Adrenal gland (tissue), 9 donors: ENCODE measurements at regions not wholly inside any gene's neighbourhood (a gene's known extent, or its start where the extent isn't known, plus 50 kb on each side); places are given as distances from the start of the nearest gene placed in this dataset.
"Not testable (repeated sequence)": the region's sequence is repeated elsewhere in the genome, so short reads cannot be mapped to it uniquely, and the experiment has no call there.

Experiments
- DNase-seq, 7 donors: peaks; one replicate each; pipeline ENCODE4 v3.0.0-alpha.2; 2019 to 2020
- H3K27ac ChIP-seq, 5 donors: fragments of 200-600 bp; sonication (generic) in 4 of 5; 1 replicate in 3 of 5; 2 replicates in 2 of 5; pipeline versions ENCODE4 v1.5.1 to v1.8.0; 2016 to 2020; ENCODE audit warnings: mild to moderate bottlenecking in 1 of 5
- H3K27me3 ChIP-seq: fragments of 200-600 bp; 2 replicates; pipeline ENCODE4 v1.8.0; 2021
- H3K36me3 ChIP-seq, 2 donors: fragments of 200-600 bp; replicated peaks in 1 of 2; 1 replicate in 1 of 2; 2 replicates in 1 of 2; pipeline versions ENCODE4 v1.5.1 to v1.8.0; 2018 to 2022
- H3K4me1 ChIP-seq, 2 donors: fragments of 200-600 bp; replicated peaks in 1 of 2; 1 replicate in 1 of 2; 2 replicates in 1 of 2; pipeline versions ENCODE4 v1.5.1 to v1.8.0; 2018 to 2021
- H3K4me3 ChIP-seq, 4 donors: fragments of 200-600 bp; sonication (generic) in 3 of 4; one replicate each; pipeline ENCODE4 v1.5.1; 2016 to 2018
- H3K9me3 ChIP-seq, 3 donors: fragments of 200-600 bp; sonication (generic) in 1 of 3; replicated peaks in 1 of 3; 1 replicate in 2 of 3; 2 replicates in 1 of 3; pipeline versions ENCODE4 v1.5.1 to v1.8.0; 2016 to 2021
- CTCF ChIP-seq, 6 experiments: fragments of 450-650 bp in 4 of 6; fragments of 200-600 bp in 2 of 6; sonication (generic) in 1 of 6; IDR thresholded peaks; 1 replicate in 5 of 6; 2 replicates in 1 of 6; pipeline versions ENCODE4 v1.5.1 to v1.8.0; 2016 to 2021; ENCODE audit warnings: antibody characterized with exemption in 6 of 6, mild to moderate bottlenecking in 2 of 6, moderate library complexity in 1 of 6
- POLR2A ChIP-seq, 2 donors: fragments of 450-650 bp; IDR thresholded peaks; one replicate each; pipeline ENCODE4 v1.6.1; 2017; ENCODE audit warnings: antibody characterized with exemption in 2 of 2, mild to moderate bottlenecking in 2 of 2, moderate library complexity in 1 of 2
- WGBS, 4 donors: extraction: QIAGEN DNeasy Blood & Tissue Kit in 2 of 4; methylation state at CpG; one replicate each; pipeline versions ENCODE4 v1.1.5 to v1.1.7; 2013 to 2017; 5-methylcytosine and 5-hydroxymethylcytosine counted together
- intact Hi-C, 2 donors: fragments of 100-400 bp; cut with DNase I; formaldehyde crosslinking; loops; one replicate each; pipeline versions ENCODE4 v1.14.1 to v1.15.0; 2022 to 2023
- donor health status: healthy with polysubstance abuse.
- donor health status: Bipolar disorder and iron deficiency.
- donor health status: DM: yes; HTN: yes; CAD: no.
- donor health status: DM: no; HTN: no; CAD: no.
- donor health status: DM: no; HTN: no; CAD: no.

- no peaks in the 10 kb centered on the region for H3K4me1 ChIP-seq
- no peak for TF ChIP-seq CTCF (IDR thresholded peaks at IDR 0.05)
- no peak for TF ChIP-seq POLR2A (IDR thresholded peaks at IDR 0.05)
- 24 to 33% (median 32%) methylated on average over 4 of the region's 4 CpGs for WGBS, 4 donors
- no peak overlapping the region for H3K4me3 ChIP-seq
- intact Hi-C loops: no loop called here
- DNase-seq: no peak
- no peaks in the 10 kb centered on the region for H3K27me3 ChIP-seq
- no peaks in the 10 kb centered on the region for H3K36me3 ChIP-seq
- H3K9me3 ChIP-seq: no peaks in the 10 kb centered on the region
- no peak overlapping the region for H3K27ac ChIP-seq
Measured at GRCh38 chr1:220451532-220451931, 76.4 kb upstream of the MARK1 start.

GRCh38 chr1:220450927-220451326 is 77.0 kb upstream of the MARK1 start:
- no peak overlapping the region for H3K4me3 ChIP-seq
- H3K27ac ChIP-seq: no peak overlapping the region
- H3K9me3 ChIP-seq: no peaks in the 10 kb centered on the region
- H3K4me1 ChIP-seq: no peaks in the 10 kb centered on the region
- H3K36me3 ChIP-seq: no peaks in the 10 kb centered on the region
- 81 to 96% (median 89%) methylated on average over 2 of the region's 2 CpGs for WGBS, 4 donors
- no peak for TF ChIP-seq CTCF (IDR thresholded peaks at IDR 0.05)
- no peak for TF ChIP-seq POLR2A (IDR thresholded peaks at IDR 0.05)
- DNase-seq: no peak
- no peaks in the 10 kb centered on the region for H3K27me3 ChIP-seq
- intact Hi-C loops: no loop called here

DNA sequence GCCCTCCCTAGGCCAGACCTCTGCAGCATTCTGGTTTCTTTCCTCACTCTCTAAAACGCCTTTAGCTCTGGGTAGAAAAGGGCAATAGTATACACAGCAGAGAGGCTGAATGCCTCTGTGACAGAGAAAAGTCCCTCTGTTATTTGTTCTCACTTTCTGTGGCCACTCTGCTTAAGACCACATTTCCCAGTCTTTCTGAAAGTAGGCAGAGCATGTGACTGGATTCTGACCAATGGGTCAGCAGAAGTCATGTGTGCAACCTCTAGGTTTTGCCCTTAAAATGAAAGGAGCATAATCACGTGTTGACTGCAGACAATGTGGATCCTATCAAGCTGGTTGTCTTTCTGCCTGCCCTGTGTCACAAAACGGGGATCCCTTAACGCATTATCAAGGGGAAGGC is 79.7 kb upstream of the MARK1 start:
- H3K27ac ChIP-seq: no peak overlapping the region
- H3K36me3 ChIP-seq: no peaks in the 10 kb centered on the region
- H3K9me3 ChIP-seq: no peaks in the 10 kb centered on the region
- WGBS, 4 donors: 61 to 76% (median 68%) methylated on average over 4 of the region's 4 CpGs
- H3K4me1 ChIP-seq: no peaks in the 10 kb centered on the region
- H3K27me3 ChIP-seq: no peaks in the 10 kb centered on the region
- intact Hi-C loops: no loop called here
- TF ChIP-seq POLR2A (IDR thresholded peaks at IDR 0.05) (no peak), CTCF (IDR thresholded peaks at IDR 0.05) (no peak)
- H3K4me3 ChIP-seq: no peak overlapping the region
- DNase-seq: no peak

DNA sequence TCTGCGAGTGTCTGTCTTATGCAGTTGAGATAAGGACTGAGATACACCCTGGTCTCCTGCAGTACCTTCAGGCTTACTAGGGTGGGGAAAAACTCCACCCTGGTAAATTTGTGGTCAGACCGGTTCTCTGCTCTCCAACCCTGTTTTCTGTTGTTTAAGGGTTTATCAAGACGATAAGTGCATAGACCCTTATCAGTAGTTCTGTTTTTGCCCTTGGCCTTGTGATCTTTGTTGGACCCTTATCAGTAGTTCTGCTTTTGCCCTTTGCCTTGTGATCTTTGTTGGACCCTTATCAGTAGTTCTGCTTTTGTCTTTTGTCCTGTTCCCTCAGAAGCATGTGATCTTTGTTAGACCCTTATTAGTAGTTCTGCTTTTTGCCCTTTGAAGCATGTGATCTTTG is 83.3 kb upstream of the MARK1 start:
- H3K9me3 ChIP-seq, DNase-seq, intact Hi-C loops, H3K4me1 ChIP-seq, H3K36me3 ChIP-seq, H3K27ac ChIP-seq, H3K27me3 ChIP-seq, H3K4me3 ChIP-seq: not testable (repeated sequence)
- 62 to 73% (median 67%) methylated on average over 3 of the region's 3 CpGs for WGBS, 4 donors

DNA sequence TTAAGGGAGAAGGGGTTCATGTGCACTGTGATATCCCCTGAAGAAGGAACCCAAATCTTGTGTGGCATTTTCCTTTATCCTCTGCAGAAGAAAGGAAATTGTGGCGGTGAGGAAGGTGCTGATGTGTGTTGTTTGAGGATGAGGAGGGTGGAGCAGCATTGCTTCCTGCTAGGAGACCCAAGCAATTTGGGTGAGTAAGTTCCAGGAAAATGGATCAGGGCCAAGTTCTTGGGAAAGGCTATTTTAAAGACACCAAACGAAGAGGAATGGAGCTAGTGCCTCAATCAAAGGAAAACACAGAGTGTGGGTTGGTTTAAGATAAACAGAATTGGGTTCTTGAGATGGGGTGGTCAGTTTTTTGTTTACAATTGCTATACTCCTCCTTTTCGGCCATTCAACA is 86.7 kb upstream of the MARK1 start:
- DNase-seq: no peak
- Histone ChIP-seq H3K36me3 (no peaks in the 10 kb centered on the region), H3K4me1 (no peaks in the 10 kb centered on the region), H3K27me3 (no peaks in the 10 kb centered on the region), H3K9me3 (no peaks in the 10 kb centered on the region), H3K4me3 (no peak overlapping the region), H3K27ac (no peak overlapping the region)
- 52 to 77% (median 58%) methylated on average over 3 of the region's 3 CpGs for WGBS, 4 donors
- intact Hi-C loops: no loop called here
- TF ChIP-seq POLR2A (IDR thresholded peaks at IDR 0.05) (no peak), CTCF (IDR thresholded peaks at IDR 0.05) (no peak)
